Stomach (tissue), 4 donors: ENCODE measurements at regions not wholly inside any gene's neighbourhood (a gene's known extent, or its start where the extent isn't known, plus 50 kb on each side); places are given as distances from the start of the nearest gene placed in this dataset.
"Not testable (repeated sequence)": the region's sequence is repeated elsewhere in the genome, so short reads cannot be mapped to it uniquely, and the experiment has no call there.

Experiments used
- CTCF ChIP-seq, 7 experiments: fragments of 450-650 bp in 4 of 7; fragments of 200-600 bp in 3 of 7; sonication (generic) in 3 of 7; IDR thresholded peaks; one replicate each; pipeline ENCODE4 v1.5.1; 2016 to 2019; ENCODE audit warnings: antibody characterized with exemption in 7 of 7, control low read depth in 2 of 7, mild to moderate bottlenecking in 1 of 7
- POLR2A ChIP-seq, 4 donors: fragments of 450-650 bp; IDR thresholded peaks; one replicate each; pipeline ENCODE4 v1.6.1; 2016; ENCODE audit warnings: antibody characterized with exemption in 4 of 4, control low read depth in 2 of 4, mild to moderate bottlenecking in 1 of 4, moderate library complexity in 1 of 4

- not testable (repeated sequence) for TF ChIP-seq CTCF (IDR thresholded peaks at IDR 0.05)
- peak in 1 of 4 donors; percentile 95 for TF ChIP-seq POLR2A (IDR thresholded peaks at IDR 0.05)
These were observed 158.3 kb upstream of the NOTCH2NLA start for GRCh38 chr1:146386851-146387749.
